GM12875 (cell line): ENCODE measurements at regions not wholly inside any gene's neighbourhood (a gene's known extent, or its start where the extent isn't known, plus 50 kb on each side); places are given as distances from the start of the nearest gene placed in this dataset.
"Not testable (repeated sequence)": the region's sequence is repeated elsewhere in the genome, so short reads cannot be mapped to it uniquely, and the experiment has no call there.

Source experiments
- H3K4me3 ChIP-seq: one replicate; pipeline ENCODE4 v1.5.1; 2011; ENCODE audit warnings: low read depth, low read length, control low read depth
- CTCF ChIP-seq: IDR thresholded peaks from 2 replicates; pipeline ENCODE4 v1.5.1; 2011; ENCODE audit warnings: low read depth, mild to moderate bottlenecking, control low read depth, inconsistent platforms, low read length, moderate library complexity, borderline replicate concordance; ENCODE audit not compliant: insufficient read depth

GRCh38 chr6:128704601-128705000, 178.3 kb upstream of the LAMA2 start:
- no peak overlapping the region for H3K4me3 ChIP-seq
- TF ChIP-seq CTCF, result no peak

GRCh38 chr6:128703794-128704193, 179.1 kb upstream of the LAMA2 start:
- not testable (repeated sequence) for H3K4me3 ChIP-seq

- TF ChIP-seq CTCF, result no peak
- H3K4me3 ChIP-seq, result no peak overlapping the region
Measured at GRCh38 chr6:128696691-128697689, 176.6 kb upstream of the PTPRK start.

- H3K4me3 ChIP-seq, result no peak overlapping the region
- no peak for TF ChIP-seq CTCF
Measured at GRCh38 chr6:128694303-128695009, 174.1 kb upstream of the PTPRK start.

GRCh38 chr6:128690063-128690462, 169.7 kb upstream of the PTPRK start:
- no peak for TF ChIP-seq CTCF
- no peak overlapping the region for H3K4me3 ChIP-seq

- H3K4me3 ChIP-seq, result no peak overlapping the region
- TF ChIP-seq CTCF, result no peak
Measured at GRCh38 chr6:128686084-128686483, 165.7 kb upstream of the PTPRK start.

GRCh38 chr6:128676456-128676855, 156.1 kb upstream of the PTPRK start:
- H3K4me3 ChIP-seq, result no peak overlapping the region
- no peak for TF ChIP-seq CTCF
